UCSD-AML1 (cell line): ENCODE measurements at regions not wholly inside any gene's neighbourhood (a gene's known extent, or its start where the extent isn't known, plus 50 kb on each side); places are given as distances from the start of the nearest gene placed in this dataset.
"Not testable (repeated sequence)": the region's sequence is repeated elsewhere in the genome, so short reads cannot be mapped to it uniquely, and the experiment has no call there.

Experiments used
- DNase-seq: peaks from one replicate; lab custom pipeline; 2025; ENCODE audit not compliant: unreplicated experiment; lab: John Stamatoyannopoulos, UW

DNA sequence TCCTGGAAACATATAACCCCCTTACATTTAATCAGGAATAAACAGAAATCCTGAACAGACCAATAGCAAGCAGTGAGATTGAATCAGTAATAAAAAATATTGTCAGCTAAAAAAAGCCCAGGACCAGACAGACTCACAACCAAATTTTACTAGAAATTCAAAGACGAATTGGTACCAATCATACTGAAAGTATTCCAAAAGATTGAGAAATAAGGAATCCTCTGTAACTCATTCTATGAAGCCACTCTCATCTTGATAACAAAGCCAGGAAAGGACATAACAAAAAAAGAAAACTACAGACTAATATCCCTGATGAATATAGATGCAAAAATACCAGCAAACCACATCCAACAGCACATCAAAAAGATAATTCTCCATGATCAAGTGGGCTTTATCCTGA, 714.0 kb downstream of the SEMA5A start:
- no peak for DNase-seq

DNA sequence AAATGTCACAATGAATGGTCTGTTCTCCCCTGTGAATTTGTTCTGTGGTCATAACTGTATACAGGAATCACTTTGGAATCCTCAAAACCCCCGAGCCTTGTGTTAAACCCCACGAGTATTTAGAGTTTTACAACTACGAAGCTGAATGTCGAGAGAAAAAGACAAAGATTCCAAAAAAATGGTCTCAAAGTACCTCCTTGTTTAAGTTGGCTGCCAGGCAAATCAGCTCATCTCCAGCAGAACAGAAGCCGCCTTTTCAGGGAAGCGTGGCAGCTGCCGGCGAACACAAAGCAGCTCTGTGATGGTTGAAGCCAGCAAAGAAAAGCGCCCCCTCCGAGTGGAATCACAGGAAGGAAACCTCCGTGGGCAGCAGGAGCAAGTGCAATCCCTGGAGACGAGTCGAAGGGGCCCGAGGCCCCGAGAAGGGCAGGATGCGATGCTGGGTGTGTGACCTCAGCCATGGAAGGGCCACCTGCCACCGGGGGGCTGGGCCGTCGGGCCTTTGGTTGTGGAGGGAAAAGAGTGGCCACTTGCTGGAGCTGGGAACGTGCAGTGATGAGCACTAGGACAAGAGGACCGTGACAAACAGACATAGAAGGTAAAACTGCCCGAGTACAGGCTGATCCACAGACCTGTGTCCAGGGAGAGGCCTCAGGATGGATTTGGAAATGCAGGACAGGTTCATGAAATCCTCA, 706.4 kb downstream of the SEMA5A start:
- DNase-seq: no peak

DNA sequence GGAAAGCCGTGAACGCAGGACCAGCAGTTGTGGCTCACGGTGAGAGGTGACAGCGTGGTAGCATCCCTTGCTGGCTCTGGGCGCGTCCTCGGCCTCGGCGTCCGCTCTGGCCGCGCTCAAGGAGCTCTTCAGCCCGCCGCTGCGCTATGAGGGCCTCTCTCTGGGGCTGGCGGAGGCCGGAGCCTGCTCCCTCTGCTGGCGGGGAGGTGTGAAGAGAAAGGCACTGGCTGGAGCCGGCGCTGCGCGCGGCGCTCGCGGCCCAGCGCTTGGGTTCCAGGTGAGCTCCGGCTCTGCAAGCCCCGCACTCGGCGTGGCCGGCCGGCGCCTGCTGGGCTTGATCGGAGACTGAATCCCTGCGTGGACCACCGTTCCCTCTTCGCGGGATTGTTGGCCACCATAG, 705.6 kb downstream of the SEMA5A start:
- no peak for DNase-seq

DNA sequence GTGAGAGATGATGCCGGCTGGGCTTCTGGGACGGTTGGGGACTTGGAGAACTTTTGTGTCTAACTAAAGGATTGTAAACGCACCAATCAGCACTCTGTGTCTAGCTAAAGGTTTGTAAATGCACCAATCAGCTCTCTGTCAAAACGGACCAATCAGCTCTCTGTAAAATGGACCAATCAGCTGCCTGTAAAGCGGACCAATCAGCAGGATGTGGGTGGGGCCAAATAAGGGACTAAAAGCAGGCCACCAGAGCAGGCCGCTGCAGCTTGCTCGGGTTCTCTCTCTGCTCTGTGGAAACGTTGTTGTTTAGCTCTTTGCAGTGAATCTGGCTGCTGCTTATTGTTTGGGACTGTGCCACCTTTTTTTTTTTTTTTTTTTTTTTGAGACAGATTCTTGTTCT, 705.1 kb downstream of the SEMA5A start:
- not testable (repeated sequence) for DNase-seq

DNA sequence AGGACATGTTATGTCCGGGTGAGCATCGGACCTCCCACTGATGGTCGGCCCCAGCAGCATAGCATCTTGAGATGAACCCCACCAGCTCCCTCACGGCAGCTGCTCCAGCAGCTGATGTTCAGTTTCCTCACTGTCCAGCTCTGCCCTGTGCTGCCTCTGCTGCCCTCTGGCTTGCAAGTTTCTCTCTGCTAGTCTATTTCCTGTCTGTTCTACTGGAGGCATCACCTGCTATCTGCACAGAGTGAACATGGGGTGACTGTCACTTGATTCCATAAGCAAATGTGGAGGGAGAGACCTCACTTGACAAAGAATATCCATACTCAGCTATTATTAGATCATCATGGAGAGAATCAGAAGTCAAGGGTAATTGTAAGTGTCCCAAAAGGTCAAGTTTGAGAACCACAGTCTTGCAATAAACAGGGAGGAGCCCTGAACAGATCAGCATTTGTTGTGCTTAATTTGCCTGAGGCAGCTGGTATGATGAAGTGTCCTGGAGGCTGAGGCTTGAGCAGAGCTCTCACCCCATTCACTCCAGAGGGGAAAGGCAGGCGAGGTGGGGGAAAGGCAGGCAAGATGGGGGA, 702.8 kb downstream of the SEMA5A start:
- no peak for DNase-seq

DNA sequence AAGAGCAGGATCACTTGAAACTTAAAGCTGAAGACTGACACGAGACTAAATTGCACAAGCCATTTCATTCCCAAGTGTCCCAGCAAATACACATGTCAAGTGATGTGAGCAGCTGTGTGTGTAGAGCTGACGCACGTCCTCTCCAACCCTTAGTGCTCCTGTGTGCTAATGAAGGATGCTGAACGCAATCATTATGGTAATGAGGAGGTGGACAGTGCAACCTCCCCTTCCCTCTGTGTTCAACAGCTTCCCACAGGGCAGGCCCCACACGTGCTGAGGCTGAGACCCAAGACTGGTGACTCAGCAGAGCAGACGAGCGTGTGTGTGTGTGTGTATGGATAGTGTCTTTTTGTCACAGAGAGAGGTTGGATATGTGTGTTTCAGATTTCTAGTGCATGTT, 702.1 kb downstream of the SEMA5A start:
- DNase-seq: no peak

DNA sequence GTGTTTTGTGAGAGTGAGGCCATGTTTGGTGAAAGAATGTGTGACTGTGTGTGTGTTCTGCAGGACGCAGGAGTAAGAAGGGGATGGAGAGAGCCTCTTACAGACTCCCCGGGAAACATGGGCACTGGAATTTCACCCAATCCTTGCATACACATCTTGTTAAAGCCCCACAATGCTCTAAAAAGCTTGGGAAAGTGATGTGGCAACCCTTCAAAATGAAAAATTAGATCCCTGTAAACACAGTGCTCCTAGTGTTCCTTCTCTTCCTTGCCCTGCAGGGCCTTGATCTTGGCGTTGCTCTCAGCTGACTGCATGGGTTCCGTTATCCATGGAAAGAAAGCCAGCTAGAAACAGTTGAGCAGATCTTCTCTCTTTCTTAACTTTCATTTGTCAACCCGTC, 701.7 kb downstream of the SEMA5A start:
- DNase-seq: no peak

DNA sequence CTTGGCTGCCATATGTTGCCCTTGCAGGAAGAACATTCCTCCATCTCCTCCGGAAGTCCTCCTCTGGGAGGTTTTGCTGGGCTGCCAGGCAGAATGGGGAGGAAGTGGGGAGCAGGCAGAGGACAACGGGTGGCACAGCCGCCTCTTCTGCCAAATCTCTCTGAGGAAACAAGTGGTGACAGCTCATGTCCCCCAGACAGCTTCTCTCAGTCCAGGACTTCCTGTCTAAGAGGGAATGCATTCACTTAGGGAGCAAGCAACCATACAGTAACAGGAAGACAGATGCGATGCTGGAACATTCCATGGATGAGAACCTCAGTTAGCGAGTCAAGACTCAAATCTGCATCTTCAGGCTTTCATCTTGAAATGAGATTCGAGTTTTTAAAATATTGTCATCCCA, 701.0 kb downstream of the SEMA5A start:
- no peak for DNase-seq

DNA sequence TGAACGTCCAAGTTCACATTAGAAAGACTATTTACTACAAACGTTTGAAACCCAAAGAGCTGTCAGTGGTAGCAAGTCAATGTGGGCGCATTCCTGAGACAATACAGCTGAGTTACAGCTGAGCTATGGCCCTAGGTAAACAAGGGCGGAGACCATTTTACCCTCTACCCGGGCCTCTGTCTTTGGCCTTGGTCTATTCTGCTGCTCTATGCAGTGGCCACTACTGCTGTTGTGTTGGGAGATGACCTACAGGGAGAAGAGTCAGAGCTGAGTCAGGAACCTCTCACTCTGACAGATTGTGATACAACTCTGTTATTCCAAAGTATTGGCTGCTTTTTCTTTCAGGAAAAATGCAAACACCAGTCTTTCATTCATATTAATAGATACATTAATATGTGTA, 700.6 kb downstream of the SEMA5A start:
- no peak for DNase-seq

DNA sequence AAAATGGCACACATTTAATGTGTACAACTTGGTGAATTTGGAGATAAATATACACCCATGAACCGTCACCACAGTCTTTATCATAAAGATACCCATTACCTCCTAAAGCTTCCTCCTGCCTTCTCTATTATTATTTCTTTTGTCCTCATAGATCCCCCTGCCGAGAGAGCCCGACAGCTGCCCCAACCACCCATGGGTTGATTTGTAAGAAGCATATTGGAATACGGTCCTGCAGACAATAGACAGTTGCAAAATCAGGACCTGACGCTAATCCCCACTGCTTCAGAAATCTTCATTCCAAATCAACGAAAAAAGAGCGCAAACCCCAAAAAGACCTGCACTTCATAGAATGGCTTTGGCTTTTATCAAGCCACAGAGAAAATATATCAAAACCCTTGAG, 697.5 kb downstream of the SEMA5A start:
- DNase-seq: no peak

DNA sequence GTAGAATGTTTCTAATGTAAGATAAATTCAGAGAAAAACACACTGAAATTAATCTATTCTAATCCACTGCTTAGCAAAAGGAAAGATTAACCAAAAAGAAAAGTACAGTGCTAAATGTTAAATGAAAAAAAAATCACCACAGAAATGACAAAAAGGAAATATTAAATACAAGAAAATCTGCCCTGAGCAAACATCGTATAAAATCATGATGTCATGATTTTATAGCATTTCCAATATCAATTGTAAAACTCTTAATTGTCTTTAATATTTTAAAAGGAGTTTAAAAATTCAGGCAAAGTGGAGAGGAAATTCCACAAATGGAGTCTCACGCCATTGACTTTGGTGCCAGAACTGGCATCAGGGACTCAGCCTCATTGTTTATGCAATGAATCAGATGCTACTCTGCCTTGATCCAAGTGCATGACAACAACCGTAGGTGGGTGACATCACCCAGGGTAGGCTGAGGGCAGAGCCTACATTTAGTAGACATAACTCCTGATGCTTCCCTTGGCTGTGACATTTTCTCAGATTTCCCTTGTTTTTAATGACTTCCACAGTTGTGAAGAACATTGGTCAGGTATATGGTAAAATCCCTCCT, 696.8 kb downstream of the SEMA5A start:
- DNase-seq: no peak

DNA sequence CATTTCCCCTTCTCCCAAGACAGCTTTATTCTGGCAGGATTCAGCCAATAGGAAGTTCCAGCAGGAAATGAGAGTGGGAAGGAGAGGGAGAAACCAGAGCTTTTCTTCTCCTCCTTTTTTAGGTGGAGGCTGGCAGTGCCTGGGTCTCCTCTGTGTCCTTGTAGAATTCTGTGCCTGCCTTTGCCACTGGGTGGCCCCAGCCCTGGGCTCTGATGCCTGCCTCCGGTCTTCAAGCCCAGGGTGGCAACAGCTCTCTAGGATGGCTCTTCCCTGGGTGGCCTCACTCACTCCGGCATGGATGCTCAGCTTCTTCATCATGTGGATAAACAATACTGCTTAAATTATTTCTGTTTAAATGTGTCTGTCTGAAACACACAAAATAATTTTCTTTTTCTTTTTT, 694.8 kb downstream of the SEMA5A start:
- DNase-seq: no peak

DNA sequence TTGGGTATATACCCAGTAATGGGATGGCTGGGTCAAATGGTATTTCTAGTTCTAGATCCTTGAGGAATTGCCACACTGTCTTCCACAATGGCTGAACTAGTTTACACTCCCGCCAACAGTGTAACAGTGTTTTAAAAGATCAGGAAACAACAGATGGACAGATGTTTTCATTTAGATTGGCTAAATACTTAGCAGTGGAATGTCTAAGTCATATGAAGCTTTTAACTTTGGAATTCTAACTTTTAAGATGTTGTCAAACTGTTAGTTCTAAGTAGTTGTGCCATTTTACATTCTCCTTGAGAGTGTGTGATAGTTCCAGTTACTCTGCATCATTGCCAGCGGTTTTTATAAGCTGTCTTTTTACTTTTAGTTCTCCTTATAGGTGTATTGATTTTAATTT, 688.8 kb downstream of the SEMA5A start:
- DNase-seq: no peak

DNA sequence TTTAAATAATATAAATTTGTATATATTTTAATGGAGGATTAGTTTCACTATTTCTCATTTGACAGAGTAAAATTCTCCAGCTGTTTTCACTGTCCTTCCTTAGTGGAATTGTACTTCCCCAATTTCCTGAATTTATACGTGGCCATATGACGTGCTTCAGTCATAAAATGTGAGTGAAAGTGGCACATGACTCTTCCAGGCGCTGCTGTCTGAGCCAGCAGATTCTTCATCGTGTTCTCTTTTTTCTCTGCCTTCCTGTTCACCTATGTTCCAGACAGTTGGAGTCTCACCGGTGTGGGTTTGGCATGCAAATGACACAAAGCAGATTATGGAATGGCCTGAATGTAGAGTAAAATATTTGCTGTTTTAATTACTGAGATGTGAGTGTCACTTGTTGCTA, 684.1 kb downstream of the SEMA5A start:
- DNase-seq: no peak

DNA sequence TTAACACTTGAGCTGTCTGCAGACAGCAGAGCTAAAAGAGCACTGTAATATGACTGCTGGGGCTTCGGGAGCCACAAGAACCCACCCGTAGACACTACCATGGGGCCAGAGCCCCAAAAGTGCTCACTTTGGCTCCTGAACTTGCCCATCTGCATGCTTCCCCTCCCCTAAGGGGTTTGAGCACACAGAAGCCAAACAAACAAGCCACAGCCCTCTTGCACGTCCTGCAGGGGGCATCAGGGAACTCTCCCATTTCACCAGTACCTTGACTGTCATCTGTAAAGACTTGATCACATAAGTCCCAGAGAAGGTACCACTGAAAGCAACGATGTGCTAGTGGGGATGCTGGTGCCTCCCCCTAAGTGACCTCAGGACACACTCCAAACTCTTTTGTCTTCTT, 681.8 kb downstream of the SEMA5A start:
- peak; percentile 11 for DNase-seq

DNA sequence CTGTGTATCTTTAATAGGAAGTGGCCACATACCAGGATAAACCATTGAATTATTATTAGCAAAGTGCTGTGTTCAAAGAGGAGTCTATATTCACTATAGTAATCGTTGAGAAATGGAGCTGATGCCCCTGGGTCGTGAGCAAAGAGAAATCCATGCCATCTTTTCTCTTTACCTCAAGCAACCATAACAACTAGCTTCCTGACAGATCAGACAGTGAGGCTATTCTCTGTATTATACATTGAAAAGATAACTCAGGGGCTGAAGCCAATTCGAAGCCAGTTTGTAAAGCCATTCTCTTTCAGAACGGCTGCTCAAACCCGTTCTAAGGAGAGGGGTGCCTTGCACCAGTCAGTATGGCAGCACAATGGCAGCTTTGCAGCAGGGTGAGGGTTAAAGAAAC, 680.6 kb downstream of the SEMA5A start:
- DNase-seq: no peak

DNA sequence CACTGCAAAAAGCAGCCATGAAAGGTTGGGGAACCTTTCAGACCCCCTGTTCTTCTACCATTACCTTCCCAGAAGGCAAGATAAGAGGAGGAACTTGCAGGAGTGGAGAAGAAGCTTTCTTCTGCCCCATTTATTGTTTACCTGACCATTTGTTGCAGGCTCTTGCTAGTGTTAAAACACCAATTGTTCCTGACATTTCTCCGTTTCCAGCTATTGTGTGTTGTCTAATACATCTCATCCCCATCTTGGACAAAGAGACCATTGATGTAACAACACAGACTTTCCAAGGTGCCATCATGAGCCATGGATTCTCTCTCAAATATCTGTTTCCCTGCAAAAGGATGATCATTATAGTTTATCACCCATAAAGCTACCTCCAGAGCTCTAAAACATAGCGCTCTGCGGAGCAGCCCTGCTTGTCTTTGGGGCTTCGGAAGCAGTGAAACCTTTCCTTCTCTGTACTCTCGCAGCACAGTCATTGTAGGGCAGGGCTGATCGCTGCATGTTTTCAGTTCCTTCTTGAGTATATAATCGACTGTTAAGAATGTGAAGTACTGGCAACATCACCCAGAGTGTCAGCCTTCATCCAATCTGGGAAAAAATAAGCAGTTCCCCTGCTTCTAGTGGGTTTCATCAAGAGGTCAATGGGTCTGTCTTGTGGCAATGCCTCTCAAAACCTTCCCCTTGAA, 680.0 kb downstream of the SEMA5A start:
- no peak for DNase-seq

DNA sequence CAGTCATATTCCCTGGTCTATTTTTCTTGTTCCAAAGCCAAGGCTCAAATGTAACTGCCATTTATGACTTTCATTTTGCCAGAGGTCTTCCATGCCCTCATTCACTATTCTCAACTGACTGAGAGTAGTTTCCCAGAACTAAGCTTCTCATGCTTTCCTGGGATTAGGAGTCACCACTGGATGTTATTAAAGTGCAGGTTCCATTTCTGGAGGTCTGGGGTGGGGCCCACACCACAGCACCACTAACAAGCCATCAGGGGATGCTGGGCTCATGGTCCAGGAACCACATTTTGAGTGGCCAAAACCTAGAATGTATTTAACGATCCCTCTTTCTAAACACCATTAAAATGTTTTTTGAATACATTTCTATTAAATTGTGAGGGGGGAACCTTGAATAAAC, 677.6 kb downstream of the SEMA5A start:
- no peak for DNase-seq

DNA sequence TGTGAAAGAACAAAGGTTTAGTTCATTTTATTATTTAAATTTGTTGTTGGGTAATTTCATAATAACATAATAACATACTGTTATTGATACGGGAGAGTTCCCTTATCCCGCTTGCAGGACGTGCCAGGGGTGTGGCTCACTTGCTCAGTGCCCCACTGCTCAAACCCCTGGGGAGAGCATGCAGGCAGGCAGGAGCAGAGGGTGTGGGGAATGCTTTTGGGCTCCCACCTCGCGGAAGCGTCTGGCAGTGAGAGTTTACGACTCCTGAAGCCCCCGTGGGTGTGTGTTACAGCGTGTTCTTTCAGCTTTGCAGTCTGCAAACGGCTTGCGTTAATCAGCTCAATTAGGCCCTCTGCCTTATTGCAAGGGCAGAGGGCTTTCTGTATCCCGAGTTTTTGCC, 675.9 kb downstream of the SEMA5A start:
- DNase-seq: no peak

DNA sequence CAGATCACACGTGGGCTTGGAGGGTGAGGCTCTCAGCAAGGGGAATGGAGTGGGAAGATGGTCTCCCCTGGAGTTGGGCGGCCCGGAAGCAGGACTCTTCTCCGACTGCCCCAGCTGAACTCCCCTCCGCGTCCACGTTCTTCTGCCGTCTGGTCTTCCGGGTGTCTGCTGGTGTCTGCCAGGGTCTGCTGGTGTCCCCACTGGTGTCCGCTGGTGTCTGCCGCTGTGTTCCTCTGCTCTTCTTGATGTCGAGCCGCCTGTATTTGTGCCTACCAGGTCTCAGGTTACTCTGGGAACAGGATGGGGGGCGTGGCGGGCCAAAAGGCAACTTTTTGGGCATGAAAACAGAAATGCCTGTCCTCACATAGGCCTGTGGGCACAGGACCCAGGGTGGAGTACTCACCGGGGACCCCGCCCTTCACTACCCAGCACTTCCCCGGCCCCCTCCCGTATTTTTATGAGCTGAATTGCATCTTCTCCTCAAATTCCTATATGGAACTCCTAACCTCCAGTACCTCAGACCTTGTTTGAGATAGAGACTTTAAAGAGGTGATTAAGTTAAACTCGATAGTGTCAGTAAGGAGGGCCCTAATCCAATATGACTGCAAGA, 675.4 kb downstream of the SEMA5A start:
- no peak for DNase-seq

DNA sequence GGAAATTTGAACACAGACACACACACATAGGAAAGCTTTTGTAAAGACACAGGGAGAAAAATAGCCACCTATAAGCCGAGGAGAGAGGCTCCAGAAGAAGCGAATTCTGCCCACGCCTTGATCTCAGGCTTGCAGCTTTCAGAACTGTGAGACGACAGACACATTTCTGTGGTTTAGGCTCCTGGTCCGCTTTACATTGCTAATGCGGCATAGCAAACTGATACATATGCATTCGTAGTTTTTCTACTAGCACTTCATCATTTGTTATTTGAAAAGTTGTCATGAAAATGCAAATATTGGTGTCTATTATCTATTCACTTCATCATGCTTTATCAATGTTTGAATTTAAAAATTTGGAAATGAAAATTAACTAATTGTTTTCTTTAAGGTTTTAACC, 674.9 kb downstream of the SEMA5A start:
- DNase-seq: no peak

DNA sequence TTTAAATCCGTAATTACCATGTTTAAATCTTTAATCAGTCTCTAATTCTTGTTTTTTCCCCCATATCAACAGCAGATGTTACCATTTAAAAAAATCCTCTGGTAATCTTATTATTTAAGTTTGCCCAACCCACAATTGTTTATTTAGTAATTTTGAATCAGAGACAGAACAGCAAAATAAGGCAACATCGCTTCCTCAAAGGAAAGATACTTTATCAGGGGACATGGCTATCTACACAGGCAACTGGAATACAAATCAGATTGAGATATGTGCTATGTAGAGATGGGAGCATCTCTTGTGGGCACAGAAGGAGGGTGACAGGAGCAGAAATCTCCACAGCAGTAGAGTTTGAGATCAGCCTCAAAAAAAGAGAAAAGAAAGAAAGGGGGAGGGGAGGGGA, 674.4 kb downstream of the SEMA5A start:
- DNase-seq: no peak
